C4-2B (cell line): ENCODE measurements at regions not wholly inside any gene's neighbourhood (a gene's known extent, or its start where the extent isn't known, plus 50 kb on each side); places are given as distances from the start of the nearest gene placed in this dataset.

Source experiments
- CTCF ChIP-seq: fragments of 450-650 bp; conservative IDR thresholded peaks from 2 replicates; pipeline ENCODE4 v1.5.1; 2017; ENCODE audit warnings: mild to moderate bottlenecking
- ZFX ChIP-seq: fragments of 450-650 bp; IDR thresholded peaks from 2 replicates; pipeline ENCODE4 v1.6.1; 2017

GRCh38 chr5:164487939-164488338, 982.5 kb downstream of the MAT2B start:
- TF ChIP-seq CTCF (no peak), ZFX (no peak)
